ENCODE measurements at regions not wholly inside any gene's neighbourhood (a gene's known extent, or its start where the extent isn't known, plus 50 kb on each side); places are given as distances from the start of the nearest gene placed in this dataset.

DNA sequence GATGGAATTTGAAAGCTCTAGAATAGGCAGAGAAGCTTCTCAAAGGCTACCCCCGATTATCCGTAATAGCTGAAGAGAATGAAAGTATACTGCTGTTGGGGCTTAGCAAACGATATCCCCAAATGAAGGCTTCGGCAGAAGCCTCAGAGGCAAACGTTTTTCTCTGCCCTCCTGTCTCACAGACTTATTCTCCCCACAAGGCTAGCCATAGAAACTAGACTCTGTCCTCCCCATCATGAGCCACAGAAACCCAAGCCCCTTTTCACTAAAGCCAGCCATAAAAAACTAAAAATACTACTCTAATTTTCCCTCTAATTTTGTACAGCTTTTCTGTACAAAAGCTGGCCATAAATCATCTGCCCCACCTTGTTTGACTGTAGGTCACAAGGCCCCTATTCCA lies 413.4 kb upstream of the CFAP20DC start:
- Histone ChIP-seq H3K27ac (ENCODE audit: low read depth, low read length) (no peak overlapping the region), H3K4me3 (ENCODE audit: low read length in 3 of 3) (no peak overlapping the region), H3K9ac (ENCODE audit: low read depth in 1 of 3, low read length in 3 of 3) (no peak overlapping the region), H3K4me1 (ENCODE audit: control insufficient read depth in 3 of 3, insufficient read depth in 3 of 3, low read length in 3 of 3) (no peaks in the 10 kb centered on the region), H3K9me3 (ENCODE audit: control insufficient read depth in 3 of 3, low read length in 3 of 3) (peaks cover 0 to 2% (median 0%) of the 10 kb centered on the region in 3 donors), H3K27me3 (ENCODE audit: control insufficient read depth in 3 of 3, insufficient read depth in 3 of 3, low read length in 3 of 3) (no peaks in the 10 kb centered on the region), H3K36me3 (ENCODE audit: control insufficient read depth in 3 of 3, insufficient read depth in 3 of 3, low read length in 3 of 3) (no peaks in the 10 kb centered on the region)

DNA sequence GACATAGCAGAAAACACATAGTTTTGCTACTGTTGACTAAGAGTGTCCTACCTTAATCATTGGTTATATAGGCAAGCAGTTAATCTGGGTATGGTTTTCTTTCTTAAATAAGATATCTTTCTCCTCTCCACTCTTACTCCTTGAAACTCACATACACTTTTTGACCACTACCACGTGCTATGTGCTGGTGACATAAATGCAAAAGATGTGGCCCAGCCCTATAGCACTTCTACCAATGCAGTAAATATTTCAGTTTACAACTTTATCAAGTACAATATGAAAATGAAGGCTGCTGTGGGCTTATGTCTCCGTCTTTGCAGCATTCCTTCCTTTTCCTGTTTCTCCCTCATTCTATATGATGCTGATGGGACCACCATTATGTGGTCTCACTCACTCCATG lies 410.2 kb upstream of the CFAP20DC start:
- Histone ChIP-seq H3K4me3 (ENCODE audit: low read length in 3 of 3) (no peak overlapping the region), H3K9me3 (ENCODE audit: control insufficient read depth in 3 of 3, low read length in 3 of 3) (peaks cover 0 to 2% (median 0%) of the 10 kb centered on the region in 3 donors), H3K4me1 (ENCODE audit: control insufficient read depth in 3 of 3, insufficient read depth in 3 of 3, low read length in 3 of 3) (no peaks in the 10 kb centered on the region), H3K9ac (ENCODE audit: low read depth in 1 of 3, low read length in 3 of 3) (no peak overlapping the region), H3K27me3 (ENCODE audit: control insufficient read depth in 3 of 3, insufficient read depth in 3 of 3, low read length in 3 of 3) (no peaks in the 10 kb centered on the region), H3K36me3 (ENCODE audit: control insufficient read depth in 3 of 3, insufficient read depth in 3 of 3, low read length in 3 of 3) (no peaks in the 10 kb centered on the region), H3K27ac (ENCODE audit: low read depth, low read length) (no peak overlapping the region)

DNA sequence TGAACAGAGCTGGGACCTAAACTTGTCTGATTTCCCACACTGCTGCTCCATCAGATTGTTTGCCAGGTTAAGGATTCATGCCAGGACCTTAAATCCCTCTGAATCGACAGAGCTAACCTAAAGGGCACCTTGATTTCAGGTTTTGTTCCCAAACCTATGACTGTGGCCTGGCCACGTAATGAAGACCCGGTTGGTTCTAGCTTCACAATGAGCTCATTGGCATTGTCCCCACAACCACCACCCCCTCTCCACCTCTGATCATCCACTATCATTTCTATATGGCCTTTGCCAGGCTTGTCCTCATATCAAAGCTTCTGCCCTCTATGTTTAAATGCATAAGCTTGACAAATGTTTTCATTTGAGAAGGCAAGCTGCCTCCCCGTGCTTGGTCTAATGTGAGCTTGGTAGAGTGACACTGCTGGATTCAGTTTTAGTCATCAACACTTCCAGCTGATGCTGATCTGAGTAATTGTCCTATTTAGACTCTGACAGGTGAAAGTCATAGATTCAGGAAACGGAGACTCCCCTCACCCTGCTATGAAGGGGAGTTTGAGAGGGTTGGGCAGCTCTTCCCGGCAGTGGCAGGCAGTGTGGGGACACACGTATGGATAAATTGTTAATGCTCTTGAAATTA lies 407.1 kb upstream of the CFAP20DC start:
- no peak overlapping the region for H3K9ac ChIP-seq (ENCODE audit: low read depth in 1 of 3, low read length in 3 of 3)
- H3K4me1 ChIP-seq (ENCODE audit: control insufficient read depth in 3 of 3, insufficient read depth in 3 of 3, low read length in 3 of 3) = peaks cover 0 to under 1% (median under 1%) of the 10 kb centered on the region in 3 donors
- peaks cover 0 to 2% (median 0%) of the 10 kb centered on the region in 3 donors for H3K9me3 ChIP-seq (ENCODE audit: control insufficient read depth in 3 of 3, low read length in 3 of 3)
- H3K27ac ChIP-seq (ENCODE audit: low read depth, low read length) = no peak overlapping the region
- no peaks in the 10 kb centered on the region for H3K27me3 ChIP-seq (ENCODE audit: control insufficient read depth in 3 of 3, insufficient read depth in 3 of 3, low read length in 3 of 3)
- no peaks in the 10 kb centered on the region for H3K36me3 ChIP-seq (ENCODE audit: control insufficient read depth in 3 of 3, insufficient read depth in 3 of 3, low read length in 3 of 3)
- H3K4me3 ChIP-seq (ENCODE audit: low read length in 3 of 3) = no peak overlapping the region

DNA sequence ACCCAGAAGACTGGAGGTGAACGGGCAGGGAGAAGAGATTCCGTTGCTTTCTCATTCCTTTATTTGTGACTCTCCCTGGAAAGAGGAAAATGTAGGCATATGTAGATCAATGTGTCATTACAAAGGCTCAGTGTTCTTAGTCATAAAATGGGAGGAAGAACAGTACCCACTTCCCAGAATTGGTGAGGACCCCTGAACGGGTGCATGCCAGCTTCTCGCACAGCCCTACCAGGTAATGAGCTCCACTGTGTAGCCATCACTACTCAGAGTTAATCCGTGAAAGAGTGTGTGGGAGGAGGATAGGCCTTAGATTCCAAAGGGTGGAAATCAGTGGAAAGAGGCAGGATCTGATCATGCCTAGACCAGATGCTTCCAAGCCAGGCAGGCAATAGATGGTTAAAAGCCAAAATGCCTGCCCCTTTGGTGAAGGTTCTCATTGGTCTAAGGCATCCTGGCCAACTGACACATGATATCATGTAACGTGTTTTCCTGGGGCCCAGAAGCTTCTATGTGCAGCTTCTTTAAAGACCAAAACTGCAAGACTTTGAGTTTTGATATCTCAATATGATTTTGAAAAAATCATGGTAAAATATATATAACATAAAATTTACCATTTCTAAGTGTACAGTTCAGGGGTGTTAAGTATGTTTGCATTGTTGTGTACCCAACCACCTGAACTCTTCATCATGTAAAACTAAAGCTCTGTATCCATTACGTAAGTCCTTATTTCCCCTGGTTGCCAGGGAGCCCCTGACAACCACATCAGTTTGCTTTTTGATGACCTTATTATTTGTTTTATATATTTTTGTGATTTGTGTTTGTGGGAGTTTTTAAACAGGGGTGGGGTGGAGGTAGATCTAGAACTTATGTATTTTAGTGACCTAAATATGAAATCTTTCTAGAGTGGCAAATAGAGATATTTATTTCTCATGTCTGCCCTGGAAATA lies 402.2 kb upstream of the CFAP20DC start:
- no peak overlapping the region for H3K27ac ChIP-seq (ENCODE audit: low read depth, low read length)
- H3K27me3 ChIP-seq (ENCODE audit: control insufficient read depth in 3 of 3, insufficient read depth in 3 of 3, low read length in 3 of 3) = no peaks in the 10 kb centered on the region
- H3K36me3 ChIP-seq (ENCODE audit: control insufficient read depth in 3 of 3, insufficient read depth in 3 of 3, low read length in 3 of 3) = no peaks in the 10 kb centered on the region
- no peak overlapping the region for H3K9ac ChIP-seq (ENCODE audit: low read depth in 1 of 3, low read length in 3 of 3)
- H3K4me1 ChIP-seq (ENCODE audit: control insufficient read depth in 3 of 3, insufficient read depth in 3 of 3, low read length in 3 of 3) = peaks cover 0 to 8% (median 2%) of the 10 kb centered on the region in 3 donors
- no peak overlapping the region for H3K4me3 ChIP-seq (ENCODE audit: low read length in 3 of 3)
- no peaks in the 10 kb centered on the region for H3K9me3 ChIP-seq (ENCODE audit: control insufficient read depth in 3 of 3, low read length in 3 of 3)

- no peak overlapping the region for H3K9ac ChIP-seq (ENCODE audit: low read depth in 1 of 3, low read length in 3 of 3)
- no peaks in the 10 kb centered on the region for H3K27me3 ChIP-seq (ENCODE audit: control insufficient read depth in 3 of 3, insufficient read depth in 3 of 3, low read length in 3 of 3)
- H3K36me3 ChIP-seq (ENCODE audit: control insufficient read depth in 3 of 3, insufficient read depth in 3 of 3, low read length in 3 of 3) = no peaks in the 10 kb centered on the region
- H3K9me3 ChIP-seq (ENCODE audit: control insufficient read depth in 3 of 3, low read length in 3 of 3) = no peaks in the 10 kb centered on the region
- H3K4me1 ChIP-seq (ENCODE audit: control insufficient read depth in 3 of 3, insufficient read depth in 3 of 3, low read length in 3 of 3) = peaks cover 0 to 8% (median 2%) of the 10 kb centered on the region in 3 donors
- H3K4me3 ChIP-seq (ENCODE audit: low read length in 3 of 3) = no peak overlapping the region
- H3K27ac ChIP-seq (ENCODE audit: low read depth, low read length) = no peak overlapping the region
Observed at GRCh38 chr3:59450946-59451763, 401.3 kb upstream of the CFAP20DC start.

GRCh38 chr3:59450437-59450836 lies 400.6 kb upstream of the CFAP20DC start:
- Histone ChIP-seq H3K27ac (ENCODE audit: low read depth, low read length) (no peak overlapping the region), H3K4me3 (ENCODE audit: low read length in 3 of 3) (no peak overlapping the region), H3K4me1 (ENCODE audit: control insufficient read depth in 3 of 3, insufficient read depth in 3 of 3, low read length in 3 of 3) (peaks cover 0 to 8% (median 2%) of the 10 kb centered on the region in 3 donors), H3K36me3 (ENCODE audit: control insufficient read depth in 3 of 3, insufficient read depth in 3 of 3, low read length in 3 of 3) (no peaks in the 10 kb centered on the region), H3K9ac (ENCODE audit: low read depth in 1 of 3, low read length in 3 of 3) (no peak overlapping the region), H3K9me3 (ENCODE audit: control insufficient read depth in 3 of 3, low read length in 3 of 3) (no peaks in the 10 kb centered on the region), H3K27me3 (ENCODE audit: control insufficient read depth in 3 of 3, insufficient read depth in 3 of 3, low read length in 3 of 3) (no peaks in the 10 kb centered on the region)

- H3K4me3 ChIP-seq (ENCODE audit: low read length in 3 of 3) = no peak overlapping the region
- no peaks in the 10 kb centered on the region for H3K27me3 ChIP-seq (ENCODE audit: control insufficient read depth in 3 of 3, insufficient read depth in 3 of 3, low read length in 3 of 3)
- H3K9ac ChIP-seq (ENCODE audit: low read depth in 1 of 3, low read length in 3 of 3) = no peak overlapping the region
- no peaks in the 10 kb centered on the region for H3K9me3 ChIP-seq (ENCODE audit: control insufficient read depth in 3 of 3, low read length in 3 of 3)
- peaks cover 5 to 10% (median 7%) of the 10 kb centered on the region in 3 donors for H3K4me1 ChIP-seq (ENCODE audit: control insufficient read depth in 3 of 3, insufficient read depth in 3 of 3, low read length in 3 of 3)
- H3K27ac ChIP-seq (ENCODE audit: low read depth, low read length) = no peak overlapping the region
- no peaks in the 10 kb centered on the region for H3K36me3 ChIP-seq (ENCODE audit: control insufficient read depth in 3 of 3, insufficient read depth in 3 of 3, low read length in 3 of 3)
Observed at GRCh38 chr3:59446775-59447465, 397.1 kb upstream of the CFAP20DC start.

DNA sequence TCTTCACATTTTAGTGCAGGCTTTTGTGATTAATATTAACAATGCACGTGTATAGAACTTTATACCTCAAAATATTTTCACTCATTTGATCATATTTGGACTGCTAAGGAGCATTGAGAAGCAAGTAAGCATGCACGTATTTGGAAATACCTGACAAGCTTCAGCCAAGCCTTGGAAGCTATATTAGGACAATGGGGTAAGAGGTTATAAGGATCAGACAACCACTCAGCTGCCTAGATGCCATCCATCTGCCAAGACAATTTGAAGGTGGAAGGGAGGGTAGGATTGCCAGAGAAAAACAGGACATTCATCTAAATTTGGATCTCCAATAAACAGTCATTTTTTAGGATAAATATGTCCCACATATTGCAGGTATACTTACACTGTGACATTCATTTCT lies 394.9 kb upstream of the CFAP20DC start:
- Histone ChIP-seq H3K4me1 (ENCODE audit: control insufficient read depth in 3 of 3, insufficient read depth in 3 of 3, low read length in 3 of 3) (peaks cover 3 to 6% (median 5%) of the 10 kb centered on the region in 3 donors), H3K27ac (ENCODE audit: low read depth, low read length) (no peak overlapping the region), H3K9ac (ENCODE audit: low read depth in 1 of 3, low read length in 3 of 3) (no peak overlapping the region), H3K4me3 (ENCODE audit: low read length in 3 of 3) (no peak overlapping the region), H3K9me3 (ENCODE audit: control insufficient read depth in 3 of 3, low read length in 3 of 3) (no peaks in the 10 kb centered on the region), H3K36me3 (ENCODE audit: control insufficient read depth in 3 of 3, insufficient read depth in 3 of 3, low read length in 3 of 3) (no peaks in the 10 kb centered on the region), H3K27me3 (ENCODE audit: control insufficient read depth in 3 of 3, insufficient read depth in 3 of 3, low read length in 3 of 3) (no peaks in the 10 kb centered on the region)

DNA sequence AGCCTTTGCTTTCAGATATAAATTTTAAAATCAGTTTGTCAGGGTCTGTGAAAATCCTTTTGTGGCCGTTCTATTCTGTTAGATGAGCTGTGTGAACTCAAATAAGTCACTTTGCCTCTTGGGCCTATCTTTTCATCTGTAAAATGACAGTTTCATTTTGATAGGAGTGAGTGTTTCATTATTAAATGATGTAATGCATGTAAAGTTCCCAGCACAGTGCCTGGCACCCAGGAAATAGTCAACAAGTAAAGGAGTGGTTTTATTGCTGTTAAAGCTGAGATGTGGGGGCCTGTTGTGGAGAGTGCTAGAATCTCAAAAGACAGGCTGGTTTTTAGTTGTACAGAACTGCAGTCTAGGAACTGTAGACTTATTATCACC lies 394.5 kb upstream of the CFAP20DC start:
- Histone ChIP-seq H3K9me3 (ENCODE audit: control insufficient read depth in 3 of 3, low read length in 3 of 3) (no peaks in the 10 kb centered on the region), H3K27ac (ENCODE audit: low read depth, low read length) (no peak overlapping the region), H3K9ac (ENCODE audit: low read depth in 1 of 3, low read length in 3 of 3) (no peak overlapping the region), H3K4me1 (ENCODE audit: control insufficient read depth in 3 of 3, insufficient read depth in 3 of 3, low read length in 3 of 3) (peaks cover 3 to 6% (median 5%) of the 10 kb centered on the region in 3 donors), H3K4me3 (ENCODE audit: low read length in 3 of 3) (no peak overlapping the region), H3K27me3 (ENCODE audit: control insufficient read depth in 3 of 3, insufficient read depth in 3 of 3, low read length in 3 of 3) (no peaks in the 10 kb centered on the region), H3K36me3 (ENCODE audit: control insufficient read depth in 3 of 3, insufficient read depth in 3 of 3, low read length in 3 of 3) (no peaks in the 10 kb centered on the region)

All from skeletal muscle tissue (tissue), 3 donors.